ENCODE measurements at regions not wholly inside any gene's neighbourhood (a gene's known extent, or its start where the extent isn't known, plus 50 kb on each side); places are given as distances from the start of the nearest gene placed in this dataset.

DNA sequence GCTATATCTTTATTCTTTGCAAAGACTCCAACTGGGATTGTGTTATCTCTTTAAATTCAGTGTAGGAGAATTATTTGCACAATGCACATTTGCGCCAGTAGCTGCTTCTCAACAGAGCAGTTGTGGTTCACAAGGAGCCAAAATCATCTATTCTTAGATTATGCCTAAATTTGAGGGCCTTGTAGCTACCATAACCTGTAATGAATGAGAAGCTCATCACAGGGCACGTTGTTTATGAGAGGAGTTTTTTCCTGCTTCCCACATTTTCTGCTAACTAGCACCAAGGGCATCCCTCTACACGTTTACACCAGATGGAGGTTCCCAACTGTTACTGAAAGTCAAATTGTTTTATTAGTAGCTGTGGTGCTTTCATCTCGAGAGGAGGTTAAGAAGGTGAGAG, 322.4 kb downstream of the TMEM161B start:
- Histone ChIP-seq H3K9me1 (ENCODE audit: control insufficient read depth, insufficient read depth, low read length) (no peaks in the 10 kb centered on the region), H3K4me1 (replicated peaks in 1 of 2; ENCODE audit: control insufficient read depth in 2 of 2, insufficient read depth in 2 of 2, low read length in 2 of 2) (no peaks in the 10 kb centered on the region), H3K27me3 (ENCODE audit: control insufficient read depth in 2 of 2, insufficient read depth in 2 of 2, low read length in 2 of 2) (no peaks in the 10 kb centered on the region), H3K9me3 (replicated peaks; ENCODE audit: control insufficient read depth, insufficient read depth, low read depth, low read length) (no peaks in the 10 kb centered on the region), H3K27ac (ENCODE audit: extremely low read depth, low read depth, low read length) (no peak overlapping the region), H4K20me1 (replicated peaks; ENCODE audit: control insufficient read depth, insufficient read depth, low read length) (no peaks in the 10 kb centered on the region), H3K36me3 (ENCODE audit: control insufficient read depth, insufficient read depth, low read length) (no peaks in the 10 kb centered on the region), H2AFZ (ENCODE audit: low read depth, low read length) (no peak overlapping the region), H3K9ac (ENCODE audit: insufficient read depth in 1 of 2, low read depth in 2 of 2, low read length in 2 of 2) (no peak overlapping the region), H3K4me3 (no peak overlapping the region), H3K79me2 (ENCODE audit: control insufficient read depth, insufficient read depth, low read length) (no peaks in the 10 kb centered on the region), H3K4me2 (ENCODE audit: insufficient read depth, low read length) (no peak overlapping the region)
- CTCF ChIA-PET (ENCODE audit: low intra/inter-chr PET ratio): no interaction called here
- in situ Hi-C loops (cut with MboI): no loop called here
- intact Hi-C loops (cut with micrococcal nuclease): no loop called here
- DNase-seq (ENCODE audit: extremely low read depth in 1 of 4, low spot score in 3 of 4) (no peak), FAIRE-seq (no peak), ATAC-seq (no peak)
- POLR2A ChIA-PET: no interaction called here
- BruUV-seq (replicated peaks): no TSS peak
- 0% methylated on average over 4 of the region's 4 CpGs for WGBS (ENCODE audit: insufficient coverage, low coverage, missing lambda C conversion rate)
- no peak for TF ChIP-seq TAF1 (IDR thresholded peaks at IDR 0.05; ENCODE audit: control insufficient read depth, extremely low read depth, insufficient read depth, low read length, severe bottlenecking)
- no peak for TF ChIP-seq PKNOX1 (IDR thresholded peaks at IDR 0.05)
- TF ChIP-seq MTA3 (IDR thresholded peaks at IDR 0.05; ENCODE audit: borderline replicate concordance): no peak
- TF ChIP-seq, protein P1, sequence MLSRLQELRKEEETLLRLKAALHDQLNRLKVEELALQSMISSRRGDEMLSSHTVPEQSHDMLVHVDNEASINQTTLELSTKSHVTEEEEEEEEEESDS (CRISPR knock-in tag; IDR thresholded peaks at IDR 0.05): no peak
- TF ChIP-seq, protein P2, sequence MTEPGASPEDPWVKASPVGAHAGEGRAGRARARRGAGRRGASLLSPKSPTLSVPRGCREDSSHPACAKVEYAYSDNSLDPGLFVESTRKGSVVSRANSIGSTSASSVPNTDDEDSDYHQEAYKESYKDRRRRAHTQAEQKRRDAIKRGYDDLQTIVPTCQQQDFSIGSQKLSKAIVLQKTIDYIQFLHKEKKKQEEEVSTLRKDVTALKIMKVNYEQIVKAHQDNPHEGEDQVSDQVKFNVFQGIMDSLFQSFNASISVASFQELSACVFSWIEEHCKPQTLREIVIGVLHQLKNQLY (CRISPR knock-in tag; conservative IDR thresholded peaks at IDR 0.05): no peak
- TF ChIP-seq, protein P3, sequence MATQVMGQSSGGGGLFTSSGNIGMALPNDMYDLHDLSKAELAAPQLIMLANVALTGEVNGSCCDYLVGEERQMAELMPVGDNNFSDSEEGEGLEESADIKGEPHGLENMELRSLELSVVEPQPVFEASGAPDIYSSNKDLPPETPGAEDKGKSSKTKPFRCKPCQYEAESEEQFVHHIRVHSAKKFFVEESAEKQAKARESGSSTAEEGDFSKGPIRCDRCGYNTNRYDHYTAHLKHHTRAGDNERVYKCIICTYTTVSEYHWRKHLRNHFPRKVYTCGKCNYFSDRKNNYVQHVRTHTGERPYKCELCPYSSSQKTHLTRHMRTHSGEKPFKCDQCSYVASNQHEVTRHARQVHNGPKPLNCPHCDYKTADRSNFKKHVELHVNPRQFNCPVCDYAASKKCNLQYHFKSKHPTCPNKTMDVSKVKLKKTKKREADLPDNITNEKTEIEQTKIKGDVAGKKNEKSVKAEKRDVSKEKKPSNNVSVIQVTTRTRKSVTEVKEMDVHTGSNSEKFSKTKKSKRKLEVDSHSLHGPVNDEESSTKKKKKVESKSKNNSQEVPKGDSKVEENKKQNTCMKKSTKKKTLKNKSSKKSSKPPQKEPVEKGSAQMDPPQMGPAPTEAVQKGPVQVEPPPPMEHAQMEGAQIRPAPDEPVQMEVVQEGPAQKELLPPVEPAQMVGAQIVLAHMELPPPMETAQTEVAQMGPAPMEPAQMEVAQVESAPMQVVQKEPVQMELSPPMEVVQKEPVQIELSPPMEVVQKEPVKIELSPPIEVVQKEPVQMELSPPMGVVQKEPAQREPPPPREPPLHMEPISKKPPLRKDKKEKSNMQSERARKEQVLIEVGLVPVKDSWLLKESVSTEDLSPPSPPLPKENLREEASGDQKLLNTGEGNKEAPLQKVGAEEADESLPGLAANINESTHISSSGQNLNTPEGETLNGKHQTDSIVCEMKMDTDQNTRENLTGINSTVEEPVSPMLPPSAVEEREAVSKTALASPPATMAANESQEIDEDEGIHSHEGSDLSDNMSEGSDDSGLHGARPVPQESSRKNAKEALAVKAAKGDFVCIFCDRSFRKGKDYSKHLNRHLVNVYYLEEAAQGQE (IDR thresholded peaks at IDR 0.05; ENCODE audit: borderline replicate concordance): no peak
- TF ChIP-seq, protein P3 (CRISPR knock-in tag; IDR thresholded peaks at IDR 0.05; ENCODE audit: low read depth): no peak
- TF ChIP-seq IFI16 (CRISPR knock-in tag; IDR thresholded peaks at IDR 0.05): no peak
- TF ChIP-seq E2F3 (CRISPR knock-in tag; IDR thresholded peaks at IDR 0.05): no peak
- TF ChIP-seq ZNF124 (CRISPR knock-in tag; IDR thresholded peaks at IDR 0.05): no peak
- no peak for TF ChIP-seq ZZZ3 (IDR thresholded peaks at IDR 0.05)
- TF ChIP-seq, protein P4, sequence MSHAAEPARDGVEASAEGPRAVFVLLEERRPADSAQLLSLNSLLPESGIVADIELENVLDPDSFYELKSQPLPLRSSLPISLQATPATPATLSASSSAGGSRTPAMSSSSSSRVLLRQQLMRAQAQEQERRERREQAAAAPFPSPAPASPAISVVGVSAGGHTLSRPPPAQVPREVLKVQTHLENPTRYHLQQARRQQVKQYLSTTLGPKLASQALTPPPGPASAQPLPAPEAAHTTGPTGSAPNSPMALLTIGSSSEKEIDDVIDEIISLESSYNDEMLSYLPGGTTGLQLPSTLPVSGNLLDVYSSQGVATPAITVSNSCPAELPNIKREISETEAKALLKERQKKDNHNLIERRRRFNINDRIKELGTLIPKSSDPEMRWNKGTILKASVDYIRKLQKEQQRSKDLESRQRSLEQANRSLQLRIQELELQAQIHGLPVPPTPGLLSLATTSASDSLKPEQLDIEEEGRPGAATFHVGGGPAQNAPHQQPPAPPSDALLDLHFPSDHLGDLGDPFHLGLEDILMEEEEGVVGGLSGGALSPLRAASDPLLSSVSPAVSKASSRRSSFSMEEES (CRISPR knock-in tag; IDR thresholded peaks at IDR 0.05): no peak
- TF ChIP-seq ZNF12 (CRISPR knock-in tag; IDR thresholded peaks at IDR 0.05): no peak

All from K562 (cell line).